Stomach (tissue), 4 donors: ENCODE measurements at regions not wholly inside any gene's neighbourhood (a gene's known extent, or its start where the extent isn't known, plus 50 kb on each side); places are given as distances from the start of the nearest gene placed in this dataset.

Source experiments
- CTCF ChIP-seq, 7 experiments: fragments of 450-650 bp in 4 of 7; fragments of 200-600 bp in 3 of 7; sonication (generic) in 3 of 7; IDR thresholded peaks; one replicate each; pipeline ENCODE4 v1.5.1; 2016 to 2019; ENCODE audit warnings: antibody characterized with exemption in 7 of 7, control low read depth in 2 of 7, mild to moderate bottlenecking in 1 of 7
- EP300 ChIP-seq: sonication (generic); formaldehyde crosslinking; IDR thresholded peaks from one replicate; pipeline ENCODE4 v1.6.1; 2017; ENCODE audit warnings: antibody characterized with exemption
- POLR2A ChIP-seq, 4 donors: fragments of 450-650 bp; IDR thresholded peaks; one replicate each; pipeline ENCODE4 v1.6.1; 2016; ENCODE audit warnings: antibody characterized with exemption in 4 of 4, control low read depth in 2 of 4, mild to moderate bottlenecking in 1 of 4, moderate library complexity in 1 of 4
- POLR2AphosphoS5 ChIP-seq, 3 donors: sonication (generic); formaldehyde crosslinking; IDR thresholded peaks; one replicate each; pipeline ENCODE4 v1.6.1; 2016; ENCODE audit warnings: antibody characterized with exemption in 3 of 3

- TF ChIP-seq CTCF (IDR thresholded peaks at IDR 0.05): no peak
- no peak for TF ChIP-seq POLR2AphosphoS5 (IDR thresholded peaks at IDR 0.05)
- TF ChIP-seq POLR2A (IDR thresholded peaks at IDR 0.05): no peak
- TF ChIP-seq EP300: no peak
These were observed 93.2 kb upstream of the ZNF438 start for GRCh38 chr10:31124852-31125251.
